H7 (cell line): ENCODE measurements at regions not wholly inside any gene's neighbourhood (a gene's known extent, or its start where the extent isn't known, plus 50 kb on each side); places are given as distances from the start of the nearest gene placed in this dataset.

Experiments
- DNase-seq: peaks from one replicate; pipeline ENCODE4 v3.0.0; 2012
- H3K27me3 ChIP-seq: 2 replicates; pipeline ENCODE4 v1.6.0; 2011; ENCODE audit warnings: mild to moderate bottlenecking, low read length; ENCODE audit not compliant: control insufficient read depth, insufficient read depth
- H3K36me3 ChIP-seq: replicated peaks from 2 replicates; pipeline ENCODE4 v1.5.1; 2011; ENCODE audit warnings: low read length; ENCODE audit not compliant: control insufficient read depth, insufficient read depth
- H3K4me3 ChIP-seq: 2 replicates; pipeline ENCODE4 v1.5.1; 2011; ENCODE audit warnings: low read depth, mild to moderate bottlenecking, control low read depth, low read length, moderate library complexity; ENCODE audit not compliant: insufficient read depth

DNA sequence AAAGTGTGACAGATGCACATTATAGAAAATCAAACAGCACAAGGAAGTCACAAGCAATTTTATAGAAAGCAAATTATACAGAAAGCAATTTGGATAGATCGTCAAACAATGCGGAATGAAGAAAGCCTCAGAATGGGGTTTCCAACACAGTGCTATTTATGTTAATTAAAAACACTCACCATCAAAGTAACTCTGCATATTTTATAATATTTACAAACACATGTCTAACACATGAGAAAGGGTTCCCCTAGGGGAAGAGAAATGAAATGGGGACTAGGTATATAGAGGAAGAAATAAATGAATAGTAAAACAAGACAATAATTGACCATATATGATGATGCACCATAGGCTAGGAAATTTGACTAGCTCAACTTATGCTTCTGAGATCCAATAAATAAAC, 171.2 kb upstream of the XYLT1 start:
- H3K27me3 ChIP-seq = no peaks in the 10 kb centered on the region
- H3K4me3 ChIP-seq = no peak overlapping the region
- no peaks in the 10 kb centered on the region for H3K36me3 ChIP-seq
- no peak for DNase-seq

DNA sequence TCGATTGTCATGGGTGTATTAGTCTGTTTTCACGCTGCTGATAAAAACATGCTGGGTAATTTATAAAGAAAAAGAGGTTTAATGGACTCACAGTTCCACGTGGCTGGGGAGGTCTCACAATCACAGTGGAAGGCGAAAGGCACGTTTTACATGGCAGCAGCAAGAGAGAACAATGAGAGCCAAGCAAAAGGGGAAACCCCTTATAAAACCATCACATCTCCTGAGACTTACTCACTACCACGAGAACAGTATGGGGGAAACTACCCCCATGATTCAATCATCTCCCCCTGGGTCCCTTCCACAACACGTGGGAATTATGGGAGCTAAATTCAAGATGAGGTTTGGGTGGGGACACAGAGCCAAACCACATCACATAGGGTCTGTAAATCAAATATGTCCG, 167.4 kb upstream of the XYLT1 start:
- no peaks in the 10 kb centered on the region for H3K36me3 ChIP-seq
- no peak overlapping the region for H3K4me3 ChIP-seq
- no peaks in the 10 kb centered on the region for H3K27me3 ChIP-seq
- DNase-seq = no peak

GRCh38 chr16:17635183-17635582, 164.4 kb upstream of the XYLT1 start:
- Histone ChIP-seq H3K36me3 (no peaks in the 10 kb centered on the region), H3K27me3 (no peaks in the 10 kb centered on the region), H3K4me3 (no peak overlapping the region)
- no peak for DNase-seq

GRCh38 chr16:17633181-17633951, 162.6 kb upstream of the XYLT1 start:
- no peak overlapping the region for H3K4me3 ChIP-seq
- no peak for DNase-seq
- H3K36me3 ChIP-seq = no peaks in the 10 kb centered on the region
- no peaks in the 10 kb centered on the region for H3K27me3 ChIP-seq

GRCh38 chr16:17632667-17633066, 161.9 kb upstream of the XYLT1 start:
- H3K27me3 ChIP-seq = no peaks in the 10 kb centered on the region
- no peaks in the 10 kb centered on the region for H3K36me3 ChIP-seq
- DNase-seq = no peak
- no peak overlapping the region for H3K4me3 ChIP-seq

DNA sequence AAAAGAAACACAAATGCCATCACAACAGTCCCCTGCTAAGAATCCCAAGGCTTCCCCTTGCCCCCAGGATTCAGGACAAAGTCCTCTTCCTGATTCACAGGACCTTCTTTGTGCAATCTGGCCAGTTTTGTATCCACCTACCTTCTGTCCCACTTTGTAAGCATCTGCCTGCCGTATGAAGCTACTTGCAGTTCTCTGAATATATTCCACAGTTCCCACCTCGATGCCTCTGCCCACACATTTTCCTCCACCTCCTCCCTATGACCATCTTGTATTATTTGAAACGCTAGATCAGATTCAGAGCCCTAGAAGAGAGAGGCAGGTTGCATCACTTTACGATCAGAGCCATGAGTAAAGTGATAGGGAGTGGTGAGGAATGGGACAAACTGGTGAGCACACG, 159.2 kb upstream of the XYLT1 start:
- no peak overlapping the region for H3K4me3 ChIP-seq
- DNase-seq = no peak
- no peaks in the 10 kb centered on the region for H3K27me3 ChIP-seq
- no peaks in the 10 kb centered on the region for H3K36me3 ChIP-seq

DNA sequence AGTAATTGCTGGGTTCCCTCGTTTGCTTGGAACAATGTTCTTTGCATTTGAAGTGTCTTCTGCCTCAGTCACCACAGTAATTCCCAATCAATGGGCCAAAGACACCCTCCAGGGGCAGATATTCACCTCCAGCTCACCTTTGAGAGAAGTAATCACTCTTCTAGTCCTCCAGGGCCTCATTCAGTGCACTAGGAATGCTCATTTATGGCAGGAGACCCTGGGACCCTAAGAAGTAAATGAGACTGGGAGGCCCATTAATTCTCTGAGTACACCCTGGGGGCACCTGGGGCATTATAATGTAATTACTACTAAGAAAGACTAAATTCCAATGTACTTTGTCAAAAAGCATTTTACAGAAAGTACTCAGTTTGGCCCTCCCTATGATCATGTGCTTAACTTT, 158.2 kb upstream of the XYLT1 start:
- no peak overlapping the region for H3K4me3 ChIP-seq
- no peaks in the 10 kb centered on the region for H3K27me3 ChIP-seq
- no peak for DNase-seq
- no peaks in the 10 kb centered on the region for H3K36me3 ChIP-seq

DNA sequence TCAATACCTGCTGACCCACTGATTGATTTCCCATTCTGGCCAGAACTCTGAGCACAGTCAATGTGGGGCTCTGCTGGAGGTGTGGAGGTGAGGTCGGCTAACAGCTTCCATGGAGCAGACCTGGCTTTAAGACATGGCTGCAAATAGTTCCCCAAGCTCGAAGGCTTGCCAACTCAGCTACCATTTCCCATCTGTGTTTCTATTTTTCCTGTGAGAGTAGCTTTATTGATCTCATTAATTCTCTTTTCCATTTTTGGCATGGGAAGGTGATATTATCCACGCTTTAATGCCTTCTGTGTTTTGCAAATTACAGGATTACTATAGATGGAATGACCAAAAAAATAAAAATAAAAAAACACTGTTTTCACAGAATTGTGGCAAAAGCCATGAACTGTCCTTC, 151.6 kb upstream of the XYLT1 start:
- Histone ChIP-seq H3K4me3 (no peak overlapping the region), H3K36me3 (no peaks in the 10 kb centered on the region), H3K27me3 (no peaks in the 10 kb centered on the region)
- no peak for DNase-seq

- H3K36me3 ChIP-seq = no peaks in the 10 kb centered on the region
- DNase-seq = no peak
- no peaks in the 10 kb centered on the region for H3K27me3 ChIP-seq
- H3K4me3 ChIP-seq = no peak overlapping the region
Observed at GRCh38 chr16:17619261-17619660, 148.5 kb upstream of the XYLT1 start.

- no peaks in the 10 kb centered on the region for H3K36me3 ChIP-seq
- no peak for DNase-seq
- no peaks in the 10 kb centered on the region for H3K27me3 ChIP-seq
- no peak overlapping the region for H3K4me3 ChIP-seq
Observed at GRCh38 chr16:17617021-17617552, 146.3 kb upstream of the XYLT1 start.

GRCh38 chr16:17612336-17612735, 141.6 kb upstream of the XYLT1 start:
- H3K4me3 ChIP-seq = no peak overlapping the region
- H3K27me3 ChIP-seq = no peaks in the 10 kb centered on the region
- DNase-seq = no peak
- no peaks in the 10 kb centered on the region for H3K36me3 ChIP-seq

- no peaks in the 10 kb centered on the region for H3K36me3 ChIP-seq
- no peak overlapping the region for H3K4me3 ChIP-seq
- H3K27me3 ChIP-seq = no peaks in the 10 kb centered on the region
- no peak for DNase-seq
Observed at GRCh38 chr16:17607609-17608008, 136.8 kb upstream of the XYLT1 start.

GRCh38 chr16:17607075-17607509, 136.3 kb upstream of the XYLT1 start:
- Histone ChIP-seq H3K27me3 (no peaks in the 10 kb centered on the region), H3K4me3 (no peak overlapping the region), H3K36me3 (no peaks in the 10 kb centered on the region)
- DNase-seq = no peak

DNA sequence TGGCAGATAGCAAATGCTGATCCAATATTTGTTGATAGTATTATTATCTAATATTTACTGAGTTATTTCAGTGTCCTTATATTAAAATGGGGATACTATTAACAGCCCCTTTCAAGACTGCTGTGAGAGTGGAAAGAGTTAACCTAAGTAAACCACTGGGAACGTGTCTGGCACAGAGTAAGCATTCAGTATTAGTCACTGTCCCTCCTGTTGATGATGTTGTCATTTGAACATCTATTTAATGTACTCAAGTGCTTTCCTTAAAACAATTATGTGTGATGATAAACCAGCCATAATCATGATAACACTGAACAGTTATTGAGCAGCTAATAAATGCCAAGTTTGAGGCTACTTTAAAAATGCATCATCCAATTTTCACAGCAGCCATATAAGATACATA, 135.7 kb upstream of the XYLT1 start:
- H3K4me3 ChIP-seq = no peak overlapping the region
- H3K36me3 ChIP-seq = no peaks in the 10 kb centered on the region
- DNase-seq = no peak
- H3K27me3 ChIP-seq = no peaks in the 10 kb centered on the region

DNA sequence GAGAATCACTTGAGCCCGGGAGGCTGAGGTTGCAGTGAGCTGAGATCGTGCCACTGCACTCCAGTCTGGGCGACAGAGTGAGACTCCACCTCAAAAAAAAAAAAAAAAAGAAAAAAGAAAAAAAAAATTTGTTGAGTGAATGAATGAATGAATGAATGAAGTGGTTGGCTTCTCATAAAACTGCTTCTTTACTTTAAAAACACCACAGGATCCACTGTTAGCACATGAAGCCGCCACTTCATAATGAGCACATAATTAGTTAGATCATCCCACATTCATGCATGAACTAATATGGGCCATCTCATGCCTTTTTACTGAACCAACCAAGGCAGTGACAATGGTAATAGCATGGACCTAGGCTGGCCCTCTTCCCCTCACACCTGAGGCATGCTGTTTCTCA, 135.0 kb upstream of the XYLT1 start:
- H3K36me3 ChIP-seq = no peaks in the 10 kb centered on the region
- H3K27me3 ChIP-seq = no peaks in the 10 kb centered on the region
- no peak for DNase-seq
- no peak overlapping the region for H3K4me3 ChIP-seq

GRCh38 chr16:17603626-17604025, 132.9 kb upstream of the XYLT1 start:
- DNase-seq = no peak
- H3K36me3 ChIP-seq = no peaks in the 10 kb centered on the region
- no peak overlapping the region for H3K4me3 ChIP-seq
- H3K27me3 ChIP-seq = no peaks in the 10 kb centered on the region
